Spleen (tissue), 7 donors: ENCODE measurements at regions not wholly inside any gene's neighbourhood (a gene's known extent, or its start where the extent isn't known, plus 50 kb on each side); places are given as distances from the start of the nearest gene placed in this dataset.

ENCODE experiments used
- CTCF ChIP-seq, 11 experiments: fragments of 200-600 bp in 7 of 11; fragments of 450-650 bp in 4 of 11; sonication (generic) in 4 of 11; IDR thresholded peaks in 8 of 11; conservative IDR thresholded peaks in 3 of 11; 1 replicate in 7 of 11; 2 replicates in 4 of 11; pipeline versions ENCODE4 v1.4.0 to v1.8.0; 2016 to 2021; ENCODE audit warnings: antibody characterized with exemption in 11 of 11, inconsistent platforms in 4 of 11, mild to moderate bottlenecking in 1 of 11
- POLR2AphosphoS5 ChIP-seq, 3 donors: sonication (generic); formaldehyde crosslinking; IDR thresholded peaks; one replicate each; pipeline ENCODE4 v1.5.1; 2017; ENCODE audit warnings: antibody characterized with exemption in 3 of 3
- donor health status: DM: no; HTN: no; CAD: no; lungs with moderate emphysema.
- donor health status: DM: no; HTN: no; CAD: no.
- donor health status: DM: no; HTN: no; CAD: no.

- TF ChIP-seq CTCF (IDR thresholded peaks at IDR 0.05 in 8 of 11, conservative IDR thresholded peaks at IDR 0.05 in 3 of 11) (no peak), POLR2AphosphoS5 (IDR thresholded peaks at IDR 0.05) (no peak)
These were observed 705.9 kb upstream of the FSHR start for GRCh38 chr2:49860170-49860569.
